ENCODE measurements at regions not wholly inside any gene's neighbourhood (a gene's known extent, or its start where the extent isn't known, plus 50 kb on each side); places are given as distances from the start of the nearest gene placed in this dataset.

- H3K36me3 ChIP-seq (ENCODE audit: insufficient read depth, low read length): no peaks in the 10 kb centered on the region
Measured at GRCh38 chr16:64182985-64183384, 938.9 kb downstream of the CDH11 start.

GRCh38 chr16:64181271-64181925, 940.5 kb downstream of the CDH11 start:
- H3K27me3 ChIP-seq (ENCODE audit: insufficient read depth, low read depth, low read length): no peaks in the 10 kb centered on the region
- no peak overlapping the region for H2AFZ ChIP-seq (ENCODE audit: low read depth, low read length)
- H3K27ac ChIP-seq (ENCODE audit: low read length): no peak overlapping the region
- no peak overlapping the region for H3K4me2 ChIP-seq (ENCODE audit: low read length)
- no peaks in the 10 kb centered on the region for H3K9me2 ChIP-seq (ENCODE audit: insufficient read depth, low read length)
- H3F3A ChIP-seq (ENCODE audit: insufficient read depth, low read length, poor library complexity, severe bottlenecking): no peaks in the 10 kb centered on the region
- H3K4me3 ChIP-seq (ENCODE audit: low read length): no peak overlapping the region
- H3K9ac ChIP-seq (ENCODE audit: low read length): no peak overlapping the region
- TF ChIP-seq MXI1 (conservative IDR thresholded peaks at IDR 0.05; ENCODE audit: poor library complexity, severe bottlenecking) (no peak), SMC3 (conservative IDR thresholded peaks at IDR 0.05; ENCODE audit: poor library complexity) (no peak), REST (IDR thresholded peaks at IDR 0.05; ENCODE audit: borderline replicate concordance) (no peak), TAF1 (IDR thresholded peaks at IDR 0.05; ENCODE audit: low read depth) (no peak)
- H3K36me3 ChIP-seq (ENCODE audit: insufficient read depth, low read length): no peaks in the 10 kb centered on the region
- no peaks in the 10 kb centered on the region for H3K9me3 ChIP-seq (ENCODE audit: low read length)
- no peaks in the 10 kb centered on the region for H3K79me2 ChIP-seq (replicated peaks; ENCODE audit: insufficient read depth, low read length)
- H4K20me1 ChIP-seq (ENCODE audit: insufficient read depth): no peaks in the 10 kb centered on the region

More at GRCh38 chr16:64182985-64183384, 938.9 kb downstream of the CDH11 start:
- Histone ChIP-seq H3K9me2 (ENCODE audit: insufficient read depth, low read length) (no peaks in the 10 kb centered on the region), H3F3A (ENCODE audit: insufficient read depth, low read length, poor library complexity, severe bottlenecking) (no peaks in the 10 kb centered on the region), H3K27me3 (ENCODE audit: insufficient read depth, low read depth, low read length) (no peaks in the 10 kb centered on the region), H3K79me2 (replicated peaks; ENCODE audit: insufficient read depth, low read length) (no peaks in the 10 kb centered on the region), H3K4me2 (ENCODE audit: low read length) (no peak overlapping the region), H4K20me1 (ENCODE audit: insufficient read depth) (no peaks in the 10 kb centered on the region), H3K9ac (ENCODE audit: low read length) (no peak overlapping the region), H3K27ac (ENCODE audit: low read length) (no peak overlapping the region), H2AFZ (ENCODE audit: low read depth, low read length) (no peak overlapping the region), H3K4me3 (ENCODE audit: low read length) (no peak overlapping the region), H3K9me3 (ENCODE audit: low read length) (no peaks in the 10 kb centered on the region)
- no peak for TF ChIP-seq REST (IDR thresholded peaks at IDR 0.05; ENCODE audit: borderline replicate concordance)
- TF ChIP-seq EZH2 (IDR thresholded peaks at IDR 0.05; ENCODE audit: borderline replicate concordance, insufficient read depth, low read length, poor library complexity, severe bottlenecking): no peak
